ENCODE measurements at regions not wholly inside any gene's neighbourhood (a gene's known extent, or its start where the extent isn't known, plus 50 kb on each side); places are given as distances from the start of the nearest gene placed in this dataset.

DNA sequence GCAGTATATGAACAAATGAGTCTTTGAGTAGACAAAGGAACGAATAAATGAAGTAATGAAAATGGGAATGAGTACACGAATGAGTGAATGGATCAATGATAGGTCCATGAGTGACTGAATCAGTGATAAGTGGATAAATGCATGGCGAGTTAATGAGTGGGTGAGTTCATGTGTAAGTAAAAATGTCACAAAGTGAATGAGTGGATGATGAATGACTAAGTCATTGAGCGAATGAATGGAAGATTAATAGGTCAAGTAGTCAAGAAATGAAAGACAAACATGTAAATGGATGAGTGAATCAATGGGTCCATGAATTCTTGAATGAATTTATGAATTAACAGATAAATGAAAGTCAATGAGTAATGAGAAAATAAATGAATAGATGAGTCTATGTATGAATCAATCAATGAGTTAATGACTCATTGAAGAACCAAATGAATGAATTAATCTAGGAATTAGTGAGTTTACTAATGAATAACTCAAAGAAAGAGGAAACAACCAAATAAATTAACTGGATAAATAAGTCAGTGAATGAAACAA is 97.3 kb upstream of the RTL1 start:
- TF ChIP-seq, protein P1, sequence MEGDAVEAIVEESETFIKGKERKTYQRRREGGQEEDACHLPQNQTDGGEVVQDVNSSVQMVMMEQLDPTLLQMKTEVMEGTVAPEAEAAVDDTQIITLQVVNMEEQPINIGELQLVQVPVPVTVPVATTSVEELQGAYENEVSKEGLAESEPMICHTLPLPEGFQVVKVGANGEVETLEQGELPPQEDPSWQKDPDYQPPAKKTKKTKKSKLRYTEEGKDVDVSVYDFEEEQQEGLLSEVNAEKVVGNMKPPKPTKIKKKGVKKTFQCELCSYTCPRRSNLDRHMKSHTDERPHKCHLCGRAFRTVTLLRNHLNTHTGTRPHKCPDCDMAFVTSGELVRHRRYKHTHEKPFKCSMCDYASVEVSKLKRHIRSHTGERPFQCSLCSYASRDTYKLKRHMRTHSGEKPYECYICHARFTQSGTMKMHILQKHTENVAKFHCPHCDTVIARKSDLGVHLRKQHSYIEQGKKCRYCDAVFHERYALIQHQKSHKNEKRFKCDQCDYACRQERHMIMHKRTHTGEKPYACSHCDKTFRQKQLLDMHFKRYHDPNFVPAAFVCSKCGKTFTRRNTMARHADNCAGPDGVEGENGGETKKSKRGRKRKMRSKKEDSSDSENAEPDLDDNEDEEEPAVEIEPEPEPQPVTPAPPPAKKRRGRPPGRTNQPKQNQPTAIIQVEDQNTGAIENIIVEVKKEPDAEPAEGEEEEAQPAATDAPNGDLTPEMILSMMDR (IDR thresholded peaks at IDR 0.05; ENCODE audit: extremely low read depth in 1 of 2, insufficient read depth in 1 of 2, low read depth in 1 of 2, low read length in 2 of 2), result no peak
- TF ChIP-seq GATA2 (IDR thresholded peaks at IDR 0.05; ENCODE audit: insufficient read depth, insufficient read length, low read depth, low read length) (no peak), POLR2A (IDR thresholded peaks at IDR 0.05; ENCODE audit: low read depth, low read length) (no peak), MYC (IDR thresholded peaks at IDR 0.05; ENCODE audit: low read depth, low read length) (no peak), EZH2 (IDR thresholded peaks at IDR 0.05; ENCODE audit: borderline replicate concordance, low read depth, low read length, severe bottlenecking) (no peak), POLR2AphosphoS5 (IDR thresholded peaks at IDR 0.05; ENCODE audit: insufficient read depth, low read depth, low read length) (no peak), JUN (IDR thresholded peaks at IDR 0.05; ENCODE audit: borderline replicate concordance, insufficient read depth, insufficient read length, low read depth) (no peak)

All from endothelial cell of umbilical vein (primary cell).